B cell (primary cell): ENCODE measurements at regions not wholly inside any gene's neighbourhood (a gene's known extent, or its start where the extent isn't known, plus 50 kb on each side); places are given as distances from the start of the nearest gene placed in this dataset.

Experiments
- CTCF ChIP-seq: fragments of 200-600 bp; IDR thresholded peaks from one replicate; pipeline ENCODE4 v1.8.0; 2022; ENCODE audit warnings: antibody characterized with exemption, mild to moderate bottlenecking
- EZH2 ChIP-seq: IDR thresholded peaks from 2 replicates; pipeline ENCODE4 v1.6.1; 2012; ENCODE audit warnings: borderline replicate concordance, low read depth, mild to moderate bottlenecking, moderate library complexity, low read length; ENCODE audit not compliant: insufficient read depth, poor library complexity, severe bottlenecking

GRCh38 chr5:175306381-175306780 is 137.6 kb downstream of the DRD1 start:
- no peak for TF ChIP-seq CTCF
- no peak for TF ChIP-seq EZH2
